BJ (cell line): ENCODE measurements at regions not wholly inside any gene's neighbourhood (a gene's known extent, or its start where the extent isn't known, plus 50 kb on each side); places are given as distances from the start of the nearest gene placed in this dataset.

ENCODE experiments used
- CTCF ChIA-PET: fragments of 350-600 bp; formaldehyde crosslinking; extraction: SDS; loops from one replicate; lab custom pipeline; 2021; ENCODE audit warnings: antibody characterized with exemption, inconsistent platforms; lab: Yijun Ruan, JAX
- POLR2A ChIA-PET: fragments of 300-600 bp; sonication (Branson Sonifier 250); formaldehyde crosslinking; extraction: SDS; loops from one replicate; lab custom pipeline; 2021; ENCODE audit warnings: antibody characterized with exemption; lab: Charles Lee
- DNase-seq: peaks from one replicate; pipeline ENCODE4 v3.0.0-alpha.2; 2011; ENCODE audit warnings: low read depth
- H3K27me3 ChIP-seq: 2 replicates; pipeline ENCODE4 v1.6.0; 2011; ENCODE audit warnings: low read length; ENCODE audit not compliant: control insufficient read depth, insufficient read depth
- H3K36me3 ChIP-seq: 2 replicates; pipeline ENCODE4 v1.5.1; 2011; ENCODE audit warnings: low read length; ENCODE audit not compliant: control insufficient read depth, insufficient read depth
- H3K4me3 ChIP-seq: 2 replicates; pipeline ENCODE4 v1.5.1; 2011; ENCODE audit warnings: low read depth, mild to moderate bottlenecking, control low read depth, low read length
- TF ChIP-seq, protein P1 (sequence below): IDR thresholded peaks from 2 replicates; pipeline ENCODE4 v1.5.1; 2011; ENCODE audit warnings: low read depth, mild to moderate bottlenecking, control low read depth, inconsistent platforms, low read length, moderate library complexity; ENCODE audit not compliant: insufficient read depth

- Histone ChIP-seq H3K4me3 (no peak overlapping the region), H3K27me3 (0 out of 2 replicates have a peak, but pooled peaks cover 1% of the 10 kb centered on the region), H3K36me3 (no peaks in the 10 kb centered on the region)
- ChIA-PET POLR2A (no interaction called here), CTCF (no interaction called here)
- DNase-seq = no peak
- TF ChIP-seq, protein P1, sequence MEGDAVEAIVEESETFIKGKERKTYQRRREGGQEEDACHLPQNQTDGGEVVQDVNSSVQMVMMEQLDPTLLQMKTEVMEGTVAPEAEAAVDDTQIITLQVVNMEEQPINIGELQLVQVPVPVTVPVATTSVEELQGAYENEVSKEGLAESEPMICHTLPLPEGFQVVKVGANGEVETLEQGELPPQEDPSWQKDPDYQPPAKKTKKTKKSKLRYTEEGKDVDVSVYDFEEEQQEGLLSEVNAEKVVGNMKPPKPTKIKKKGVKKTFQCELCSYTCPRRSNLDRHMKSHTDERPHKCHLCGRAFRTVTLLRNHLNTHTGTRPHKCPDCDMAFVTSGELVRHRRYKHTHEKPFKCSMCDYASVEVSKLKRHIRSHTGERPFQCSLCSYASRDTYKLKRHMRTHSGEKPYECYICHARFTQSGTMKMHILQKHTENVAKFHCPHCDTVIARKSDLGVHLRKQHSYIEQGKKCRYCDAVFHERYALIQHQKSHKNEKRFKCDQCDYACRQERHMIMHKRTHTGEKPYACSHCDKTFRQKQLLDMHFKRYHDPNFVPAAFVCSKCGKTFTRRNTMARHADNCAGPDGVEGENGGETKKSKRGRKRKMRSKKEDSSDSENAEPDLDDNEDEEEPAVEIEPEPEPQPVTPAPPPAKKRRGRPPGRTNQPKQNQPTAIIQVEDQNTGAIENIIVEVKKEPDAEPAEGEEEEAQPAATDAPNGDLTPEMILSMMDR = no peak
These were observed 124.5 kb downstream of the EN1 start for GRCh38 chr2:118722976-118723375.

DNA sequence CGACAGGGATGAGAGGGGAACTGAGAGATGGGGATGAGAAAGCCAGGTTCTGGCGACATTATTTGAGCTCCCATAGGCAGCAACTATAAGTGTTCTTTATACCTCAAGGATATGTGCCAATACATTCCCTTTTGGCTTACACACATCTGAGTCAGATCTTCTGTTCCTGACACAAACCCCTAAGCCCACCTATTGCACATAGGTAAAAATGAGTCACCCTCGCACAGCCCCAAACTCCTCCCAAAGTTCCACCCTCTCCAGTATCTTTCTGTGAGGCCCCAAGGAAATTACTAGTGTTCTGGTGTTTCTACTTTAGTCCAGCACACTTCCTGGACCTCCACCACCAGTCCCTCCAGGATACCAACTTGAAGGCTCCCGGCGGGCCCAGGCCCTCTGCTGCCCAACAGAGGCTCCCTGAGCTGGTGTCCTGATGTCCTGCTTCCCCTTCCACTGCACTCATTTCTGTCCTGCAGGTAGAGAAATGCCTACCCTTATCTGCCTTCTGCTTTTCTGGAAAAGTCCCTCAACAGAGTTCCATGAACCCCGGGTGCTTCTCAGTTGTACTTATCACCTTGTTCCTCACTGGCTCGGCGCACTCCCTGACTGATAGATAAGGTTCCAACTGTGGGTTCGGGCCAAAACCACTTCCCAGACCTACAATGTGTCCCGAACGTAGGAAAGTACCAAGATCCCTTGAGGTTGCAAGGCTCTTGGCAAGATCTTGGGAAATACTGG is 125.5 kb downstream of the EN1 start:
- TF ChIP-seq, protein P1 = no peak
- DNase-seq = no peak
- no peaks in the 10 kb centered on the region for H3K36me3 ChIP-seq
- no peak overlapping the region for H3K4me3 ChIP-seq
- ChIA-PET CTCF (no interaction called here), POLR2A (no interaction called here)
- H3K27me3 ChIP-seq = 0 out of 2 replicates have a peak, but pooled peaks cover 1% of the 10 kb centered on the region

DNA sequence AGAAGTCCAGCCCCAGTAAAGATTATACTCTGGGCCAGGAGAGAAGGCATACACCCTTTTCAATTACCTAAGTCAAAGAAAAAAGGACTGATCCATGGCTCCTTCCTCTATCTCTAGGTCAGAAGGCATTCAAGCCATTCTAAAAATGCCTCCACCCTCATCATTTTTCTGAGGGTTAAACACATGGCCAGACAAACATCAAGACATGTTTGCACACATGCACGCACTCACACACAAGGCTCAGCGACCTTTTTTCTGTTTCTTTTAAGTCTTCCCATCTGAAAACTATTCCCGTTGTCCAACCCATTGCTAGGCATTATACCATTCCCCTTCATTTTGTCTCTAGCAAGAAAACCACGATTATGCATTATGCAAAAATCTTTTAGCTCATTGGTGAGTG is 126.6 kb downstream of the EN1 start:
- POLR2A ChIA-PET = no interaction called here
- DNase-seq = no peak

DNA sequence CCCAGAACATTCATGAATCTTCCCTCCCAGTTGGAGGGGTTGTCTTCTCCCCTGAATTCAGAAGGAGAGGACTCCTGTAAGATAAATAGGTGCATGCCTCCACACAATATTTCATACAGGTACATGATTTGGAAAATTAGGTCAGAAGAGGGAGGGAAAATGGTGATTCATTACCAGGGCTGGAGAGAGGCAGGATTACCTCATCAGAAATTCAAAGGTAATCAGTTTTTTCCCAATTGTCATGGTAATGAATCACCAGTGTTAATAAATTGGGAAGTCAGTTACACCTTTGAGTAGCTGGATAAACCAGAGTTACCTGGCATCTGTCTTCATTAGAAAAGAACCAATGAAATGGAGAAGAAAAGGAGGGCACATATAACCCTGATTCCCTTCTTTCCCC is 128.5 kb downstream of the EN1 start:
- TF ChIP-seq, protein P1 = no peak
- ChIA-PET POLR2A (no interaction called here), CTCF (no interaction called here)
- H3K36me3 ChIP-seq = no peaks in the 10 kb centered on the region
- H3K27me3 ChIP-seq = 0 out of 2 replicates have a peak, but pooled peaks cover 1% of the 10 kb centered on the region
- DNase-seq = no peak
- H3K4me3 ChIP-seq = no peak overlapping the region

More for the DNA sequence above, 126.6 kb downstream of the EN1 start:
- CTCF ChIA-PET = no interaction called here
- H3K36me3 ChIP-seq = no peaks in the 10 kb centered on the region
- no peak overlapping the region for H3K4me3 ChIP-seq
- H3K27me3 ChIP-seq = 0 out of 2 replicates have a peak, but pooled peaks cover 1% of the 10 kb centered on the region
- TF ChIP-seq, protein P1 = no peak

- Histone ChIP-seq H3K36me3 (no peaks in the 10 kb centered on the region), H3K27me3 (0 out of 2 replicates have a peak, but pooled peaks cover 1% of the 10 kb centered on the region), H3K4me3 (no peak overlapping the region)
- TF ChIP-seq, protein P1 = no peak
- DNase-seq = no peak
- ChIA-PET POLR2A (no interaction called here), CTCF (no interaction called here)
These were observed 131.3 kb downstream of the EN1 start for GRCh38 chr2:118716102-118716501.
